ENCODE measurements at regions not wholly inside any gene's neighbourhood (a gene's known extent, or its start where the extent isn't known, plus 50 kb on each side); places are given as distances from the start of the nearest gene placed in this dataset.

- Histone ChIP-seq H3K4me1 (ENCODE audit: control insufficient read depth, insufficient read depth, low read length) (0 out of 2 replicates have a peak, but pooled peaks cover 7% of the 10 kb centered on the region), H3K9me3 (ENCODE audit: control insufficient read depth, insufficient read depth, low read depth, low read length) (no peaks in the 10 kb centered on the region), H3K36me3 (ENCODE audit: control insufficient read depth, insufficient read depth, low read length) (no peaks in the 10 kb centered on the region), H3K4me3 (ENCODE audit: low read depth, low read length) (no peak overlapping the region), H3K9ac (ENCODE audit: low read length) (no peak overlapping the region), H3K27me3 (ENCODE audit: control insufficient read depth, insufficient read depth, low read length) (no peaks in the 10 kb centered on the region), H3K27ac (ENCODE audit: low read depth, low read length) (no peak overlapping the region)
These were observed 170.2 kb upstream of the PAPPA start for GRCh38 chr9:115983366-115983765.

- Histone ChIP-seq H3K9ac (ENCODE audit: low read length) (no peak overlapping the region), H3K36me3 (ENCODE audit: control insufficient read depth, insufficient read depth, low read length) (no peaks in the 10 kb centered on the region), H3K4me1 (ENCODE audit: control insufficient read depth, insufficient read depth, low read length) (0 out of 2 replicates have a peak, but pooled peaks cover 2% of the 10 kb centered on the region), H3K4me3 (ENCODE audit: low read depth, low read length) (no peak overlapping the region), H3K27ac (ENCODE audit: low read depth, low read length) (no peak overlapping the region), H3K27me3 (ENCODE audit: control insufficient read depth, insufficient read depth, low read length) (no peaks in the 10 kb centered on the region), H3K9me3 (ENCODE audit: control insufficient read depth, insufficient read depth, low read depth, low read length) (no peaks in the 10 kb centered on the region)
These were observed 167.9 kb upstream of the PAPPA start for GRCh38 chr9:115985657-115986056.

GRCh38 chr9:115986508-115986907 is 167.1 kb upstream of the PAPPA start:
- Histone ChIP-seq H3K27me3 (ENCODE audit: control insufficient read depth, insufficient read depth, low read length) (no peaks in the 10 kb centered on the region), H3K4me3 (ENCODE audit: low read depth, low read length) (no peak overlapping the region), H3K9ac (ENCODE audit: low read length) (no peak overlapping the region), H3K4me1 (ENCODE audit: control insufficient read depth, insufficient read depth, low read length) (no peaks in the 10 kb centered on the region), H3K9me3 (ENCODE audit: control insufficient read depth, insufficient read depth, low read depth, low read length) (no peaks in the 10 kb centered on the region), H3K27ac (ENCODE audit: low read depth, low read length) (no peak overlapping the region), H3K36me3 (ENCODE audit: control insufficient read depth, insufficient read depth, low read length) (no peaks in the 10 kb centered on the region)

DNA sequence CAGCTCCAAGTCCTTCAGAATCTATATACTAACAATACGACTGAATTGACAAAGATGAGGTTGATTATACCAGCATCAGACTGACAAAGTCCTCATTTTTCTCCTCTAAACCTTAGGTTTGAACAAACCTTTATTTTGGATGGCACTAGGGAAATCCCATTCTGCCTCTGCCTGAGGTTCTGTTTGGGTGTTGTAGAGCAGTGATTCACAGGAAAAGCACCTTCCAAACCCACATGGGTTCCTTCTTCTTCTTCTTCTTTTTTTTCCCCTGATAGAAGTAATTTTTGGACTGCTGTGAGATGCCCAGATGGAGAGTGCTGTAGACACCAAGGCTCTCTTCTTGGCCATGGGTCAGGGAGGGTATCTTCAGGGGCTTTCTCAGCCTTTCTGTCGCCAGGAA is 164.9 kb upstream of the PAPPA start:
- no peak overlapping the region for H3K4me3 ChIP-seq (ENCODE audit: low read depth, low read length)
- no peaks in the 10 kb centered on the region for H3K36me3 ChIP-seq (ENCODE audit: control insufficient read depth, insufficient read depth, low read length)
- H3K9me3 ChIP-seq (ENCODE audit: control insufficient read depth, insufficient read depth, low read depth, low read length) = no peaks in the 10 kb centered on the region
- no peak overlapping the region for H3K9ac ChIP-seq (ENCODE audit: low read length)
- H3K27ac ChIP-seq (ENCODE audit: low read depth, low read length) = no peak overlapping the region
- no peaks in the 10 kb centered on the region for H3K4me1 ChIP-seq (ENCODE audit: control insufficient read depth, insufficient read depth, low read length)
- no peaks in the 10 kb centered on the region for H3K27me3 ChIP-seq (ENCODE audit: control insufficient read depth, insufficient read depth, low read length)

- Histone ChIP-seq H3K9me3 (ENCODE audit: control insufficient read depth, insufficient read depth, low read depth, low read length) (no peaks in the 10 kb centered on the region), H3K4me1 (ENCODE audit: control insufficient read depth, insufficient read depth, low read length) (no peaks in the 10 kb centered on the region), H3K27me3 (ENCODE audit: control insufficient read depth, insufficient read depth, low read length) (no peaks in the 10 kb centered on the region), H3K27ac (ENCODE audit: low read depth, low read length) (no peak overlapping the region), H3K9ac (ENCODE audit: low read length) (no peak overlapping the region), H3K4me3 (ENCODE audit: low read depth, low read length) (no peak overlapping the region), H3K36me3 (ENCODE audit: control insufficient read depth, insufficient read depth, low read length) (no peaks in the 10 kb centered on the region)
These were observed 163.8 kb upstream of the PAPPA start for GRCh38 chr9:115989831-115990230.

GRCh38 chr9:115992834-115993233 is 160.8 kb upstream of the PAPPA start:
- H3K4me3 ChIP-seq (ENCODE audit: low read depth, low read length) = no peak overlapping the region
- no peak overlapping the region for H3K9ac ChIP-seq (ENCODE audit: low read length)
- H3K27ac ChIP-seq (ENCODE audit: low read depth, low read length) = no peak overlapping the region
- no peaks in the 10 kb centered on the region for H3K9me3 ChIP-seq (ENCODE audit: control insufficient read depth, insufficient read depth, low read depth, low read length)
- no peaks in the 10 kb centered on the region for H3K4me1 ChIP-seq (ENCODE audit: control insufficient read depth, insufficient read depth, low read length)
- H3K36me3 ChIP-seq (ENCODE audit: control insufficient read depth, insufficient read depth, low read length) = no peaks in the 10 kb centered on the region
- H3K27me3 ChIP-seq (ENCODE audit: control insufficient read depth, insufficient read depth, low read length) = no peaks in the 10 kb centered on the region

- no peak overlapping the region for H3K4me3 ChIP-seq (ENCODE audit: low read depth, low read length)
- no peaks in the 10 kb centered on the region for H3K36me3 ChIP-seq (ENCODE audit: control insufficient read depth, insufficient read depth, low read length)
- H3K4me1 ChIP-seq (ENCODE audit: control insufficient read depth, insufficient read depth, low read length) = no peaks in the 10 kb centered on the region
- H3K27ac ChIP-seq (ENCODE audit: low read depth, low read length) = no peak overlapping the region
- no peak overlapping the region for H3K9ac ChIP-seq (ENCODE audit: low read length)
- no peaks in the 10 kb centered on the region for H3K27me3 ChIP-seq (ENCODE audit: control insufficient read depth, insufficient read depth, low read length)
- no peaks in the 10 kb centered on the region for H3K9me3 ChIP-seq (ENCODE audit: control insufficient read depth, insufficient read depth, low read depth, low read length)
These were observed 155.7 kb upstream of the PAPPA start for GRCh38 chr9:115997923-115998322.

DNA sequence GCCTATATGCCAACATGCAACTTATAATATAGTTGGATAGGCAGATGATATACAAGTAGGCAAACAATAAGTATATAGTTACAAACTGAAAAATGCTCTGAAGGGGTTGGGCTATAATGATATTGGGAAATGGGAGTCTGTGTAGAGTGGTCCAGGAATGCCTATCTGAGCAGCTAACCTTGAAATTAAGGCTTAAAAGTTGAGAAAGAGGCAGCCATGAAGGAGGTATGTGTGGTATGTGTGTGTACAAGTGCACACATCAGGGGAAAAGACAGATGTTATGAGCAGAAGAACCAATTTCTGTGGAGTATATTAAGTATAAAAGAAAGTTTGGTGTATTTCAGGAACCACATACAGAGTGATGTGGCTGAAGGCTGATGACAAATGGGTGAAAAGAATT is 154.9 kb upstream of the PAPPA start:
- Histone ChIP-seq H3K9me3 (ENCODE audit: control insufficient read depth, insufficient read depth, low read depth, low read length) (no peaks in the 10 kb centered on the region), H3K27ac (ENCODE audit: low read depth, low read length) (no peak overlapping the region), H3K27me3 (ENCODE audit: control insufficient read depth, insufficient read depth, low read length) (no peaks in the 10 kb centered on the region), H3K9ac (ENCODE audit: low read length) (no peak overlapping the region), H3K4me1 (ENCODE audit: control insufficient read depth, insufficient read depth, low read length) (no peaks in the 10 kb centered on the region), H3K36me3 (ENCODE audit: control insufficient read depth, insufficient read depth, low read length) (no peaks in the 10 kb centered on the region), H3K4me3 (ENCODE audit: low read depth, low read length) (no peak overlapping the region)

- H3K27ac ChIP-seq (ENCODE audit: low read depth, low read length) = no peak overlapping the region
- H3K27me3 ChIP-seq (ENCODE audit: control insufficient read depth, insufficient read depth, low read length) = no peaks in the 10 kb centered on the region
- no peaks in the 10 kb centered on the region for H3K4me1 ChIP-seq (ENCODE audit: control insufficient read depth, insufficient read depth, low read length)
- no peak overlapping the region for H3K9ac ChIP-seq (ENCODE audit: low read length)
- no peaks in the 10 kb centered on the region for H3K36me3 ChIP-seq (ENCODE audit: control insufficient read depth, insufficient read depth, low read length)
- no peaks in the 10 kb centered on the region for H3K9me3 ChIP-seq (ENCODE audit: control insufficient read depth, insufficient read depth, low read depth, low read length)
- no peak overlapping the region for H3K4me3 ChIP-seq (ENCODE audit: low read depth, low read length)
These were observed 154.1 kb upstream of the PAPPA start for GRCh38 chr9:115999498-115999897.

DNA sequence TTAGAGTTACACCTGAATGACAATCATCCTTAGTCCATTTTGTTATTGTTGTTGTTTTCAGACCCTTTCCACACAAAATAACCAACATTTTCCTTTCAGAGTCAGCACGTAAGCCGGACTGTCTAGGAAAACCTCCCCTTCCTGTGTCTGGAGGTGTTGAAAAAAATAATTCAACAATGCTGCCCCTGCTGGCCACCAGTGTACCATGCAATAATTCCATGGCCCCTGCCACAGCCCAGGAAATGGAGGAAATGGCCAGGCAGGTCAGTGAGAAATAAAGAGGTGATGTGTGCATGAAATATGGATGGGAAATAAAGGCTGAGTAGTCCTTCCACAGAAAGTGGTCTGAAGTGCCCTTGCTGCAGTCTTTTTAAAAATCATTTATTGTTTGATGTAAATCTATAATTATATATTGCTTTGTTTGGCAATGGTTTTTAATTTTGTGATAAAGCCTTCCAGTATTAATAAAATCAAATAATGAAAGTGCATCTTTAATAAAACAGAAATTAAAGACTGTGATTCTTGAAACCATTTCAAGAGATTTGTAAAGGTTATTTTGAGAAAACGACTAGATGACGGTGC is 152.8 kb upstream of the PAPPA start:
- no peaks in the 10 kb centered on the region for H3K27me3 ChIP-seq (ENCODE audit: control insufficient read depth, insufficient read depth, low read length)
- no peaks in the 10 kb centered on the region for H3K4me1 ChIP-seq (ENCODE audit: control insufficient read depth, insufficient read depth, low read length)
- H3K36me3 ChIP-seq (ENCODE audit: control insufficient read depth, insufficient read depth, low read length) = no peaks in the 10 kb centered on the region
- no peak overlapping the region for H3K4me3 ChIP-seq (ENCODE audit: low read depth, low read length)
- no peak overlapping the region for H3K27ac ChIP-seq (ENCODE audit: low read depth, low read length)
- H3K9me3 ChIP-seq (ENCODE audit: control insufficient read depth, insufficient read depth, low read depth, low read length) = no peaks in the 10 kb centered on the region
- no peak overlapping the region for H3K9ac ChIP-seq (ENCODE audit: low read length)

GRCh38 chr9:116002181-116002580 is 151.4 kb upstream of the PAPPA start:
- H3K27ac ChIP-seq (ENCODE audit: low read depth, low read length) = no peak overlapping the region
- no peak overlapping the region for H3K4me3 ChIP-seq (ENCODE audit: low read depth, low read length)
- H3K9me3 ChIP-seq (ENCODE audit: control insufficient read depth, insufficient read depth, low read depth, low read length) = no peaks in the 10 kb centered on the region
- H3K9ac ChIP-seq (ENCODE audit: low read length) = no peak overlapping the region
- no peaks in the 10 kb centered on the region for H3K36me3 ChIP-seq (ENCODE audit: control insufficient read depth, insufficient read depth, low read length)
- H3K4me1 ChIP-seq (ENCODE audit: control insufficient read depth, insufficient read depth, low read length) = no peaks in the 10 kb centered on the region
- no peaks in the 10 kb centered on the region for H3K27me3 ChIP-seq (ENCODE audit: control insufficient read depth, insufficient read depth, low read length)

GRCh38 chr9:116002624-116003023 is 151.0 kb upstream of the PAPPA start:
- Histone ChIP-seq H3K36me3 (ENCODE audit: control insufficient read depth, insufficient read depth, low read length) (no peaks in the 10 kb centered on the region), H3K9ac (ENCODE audit: low read length) (no peak overlapping the region), H3K4me1 (ENCODE audit: control insufficient read depth, insufficient read depth, low read length) (no peaks in the 10 kb centered on the region), H3K9me3 (ENCODE audit: control insufficient read depth, insufficient read depth, low read depth, low read length) (no peaks in the 10 kb centered on the region), H3K27me3 (ENCODE audit: control insufficient read depth, insufficient read depth, low read length) (no peaks in the 10 kb centered on the region), H3K27ac (ENCODE audit: low read depth, low read length) (no peak overlapping the region), H3K4me3 (ENCODE audit: low read depth, low read length) (no peak overlapping the region)

Measured in HUES6 (cell line).